Fibroblast of the aortic adventitia (primary cell): ENCODE measurements at regions not wholly inside any gene's neighbourhood (a gene's known extent, or its start where the extent isn't known, plus 50 kb on each side); places are given as distances from the start of the nearest gene placed in this dataset.
"Not testable (repeated sequence)": the region's sequence is repeated elsewhere in the genome, so short reads cannot be mapped to it uniquely, and the experiment has no call there.

ENCODE experiments used
- DNase-seq: peaks from one replicate; pipeline ENCODE4 v3.0.0-alpha.2; 2010; ENCODE audit warnings: low read depth
- H3K4me3 ChIP-seq: 2 replicates; pipeline ENCODE4 v1.5.1; 2011; ENCODE audit warnings: low read depth, mild to moderate bottlenecking, control low read depth, low read length, moderate library complexity
- CTCF ChIP-seq: IDR thresholded peaks from 2 replicates; pipeline ENCODE4 v1.5.1; 2011; ENCODE audit warnings: mild to moderate bottlenecking, low read length, control low read depth, inconsistent platforms; ENCODE audit not compliant: insufficient read depth

GRCh38 chr12:71385155-71385554 is 54.4 kb upstream of the LGR5 start:
- H3K4me3 ChIP-seq: no peak overlapping the region
- TF ChIP-seq CTCF: no peak
- no peak for DNase-seq

- H3K4me3 ChIP-seq, DNase-seq: not testable (repeated sequence)
These were observed 62.8 kb upstream of the LGR5 start for GRCh38 chr12:71376711-71377355.

- no peak overlapping the region for H3K4me3 ChIP-seq
- TF ChIP-seq CTCF: peak; percentile 37
- DNase-seq: peak; percentile 65
These were observed 68.5 kb upstream of the LGR5 start for GRCh38 chr12:71371122-71371521.

GRCh38 chr12:71360013-71360412 is 79.6 kb upstream of the LGR5 start:
- no peak for DNase-seq
- TF ChIP-seq CTCF: no peak
- no peak overlapping the region for H3K4me3 ChIP-seq

GRCh38 chr12:71356569-71356968 is 83.0 kb upstream of the LGR5 start:
- peak; percentile 25 for DNase-seq
- H3K4me3 ChIP-seq: no peak overlapping the region
- no peak for TF ChIP-seq CTCF

GRCh38 chr12:71354871-71355270 is 84.7 kb upstream of the LGR5 start:
- DNase-seq: no peak
- no peak overlapping the region for H3K4me3 ChIP-seq
- no peak for TF ChIP-seq CTCF

GRCh38 chr12:71353607-71354006 is 86.0 kb upstream of the LGR5 start:
- no peak for TF ChIP-seq CTCF
- DNase-seq: no peak

More at GRCh38 chr12:71353607-71354006, 86.0 kb upstream of the LGR5 start:
- H3K4me3 ChIP-seq: no peak overlapping the region
